ENCODE measurements at regions not wholly inside any gene's neighbourhood (a gene's known extent, or its start where the extent isn't known, plus 50 kb on each side); places are given as distances from the start of the nearest gene placed in this dataset.

- intact Hi-C loops (cut with micrococcal nuclease) = no loop called here
- no peaks in the 10 kb centered on the region for H3K36me3 Mint-ChIP-seq
- no peak overlapping the region for H3K4me3 ChIP-seq (ENCODE audit: low read length)
- WGBS (ENCODE audit: insufficient coverage) = 81% methylated on average over 5 of the region's 5 CpGs
- H3K36me3 ChIP-seq (ENCODE audit: control insufficient read depth, insufficient read depth, low read length) = no peaks in the 10 kb centered on the region
- no peaks in the 10 kb centered on the region for H3K4me1 ChIP-seq (ENCODE audit: control insufficient read depth, insufficient read depth, low read length)
- no peak for TF ChIP-seq CTCF (IDR thresholded peaks at IDR 0.05)
- no peak overlapping the region for H3K27ac ChIP-seq (ENCODE audit: low read length)
- H3K4me1 Mint-ChIP-seq = no peaks in the 10 kb centered on the region
- ATAC-seq (no peak), DNase-seq (no peak)
- H3K27me3 ChIP-seq (ENCODE audit: control insufficient read depth, insufficient read depth, low read length) = no peaks in the 10 kb centered on the region
- H3K27me3 Mint-ChIP-seq (ENCODE audit: low read depth in 2 of 2) = no peaks in the 10 kb centered on the region
- peaks cover 3% of the 10 kb centered on the region for H3K9me3 ChIP-seq (ENCODE audit: control insufficient read depth, insufficient read depth, low read length)
- peaks cover 0 to 4% of the 10 kb centered on the region in 2 donors for H3K9me3 Mint-ChIP-seq
- no peak overlapping the region for H3K27ac Mint-ChIP-seq
- no peak overlapping the region for H3K4me3 Mint-ChIP-seq
Measured at GRCh38 chr17:72492941-72493340, 372.1 kb downstream of the SOX9 start.

- Histone ChIP-seq H3K36me3 (ENCODE audit: control insufficient read depth, insufficient read depth, low read length) (no peaks in the 10 kb centered on the region), H3K4me3 (ENCODE audit: low read length) (no peak overlapping the region), H3K27ac (ENCODE audit: low read length) (no peak overlapping the region), H3K4me1 (ENCODE audit: control insufficient read depth, insufficient read depth, low read length) (no peaks in the 10 kb centered on the region), H3K27me3 (ENCODE audit: control insufficient read depth, insufficient read depth, low read length) (no peaks in the 10 kb centered on the region), H3K9me3 (ENCODE audit: control insufficient read depth, insufficient read depth, low read length) (peaks cover 3% of the 10 kb centered on the region)
- Mint-ChIP-seq H3K27ac (no peak overlapping the region), H3K27me3 (ENCODE audit: low read depth in 2 of 2) (no peaks in the 10 kb centered on the region), H3K36me3 (no peaks in the 10 kb centered on the region), H3K4me3 (no peak overlapping the region), H3K9me3 (peaks cover 0 to 4% of the 10 kb centered on the region in 2 donors), H3K4me1 (no peaks in the 10 kb centered on the region)
- DNase-seq (no peak), ATAC-seq (no peak)
- WGBS (ENCODE audit: insufficient coverage) = 68% methylated on average over 2 of the region's 2 CpGs
- TF ChIP-seq CTCF (IDR thresholded peaks at IDR 0.05) = no peak
- intact Hi-C loops (cut with micrococcal nuclease) = no loop called here
Measured at GRCh38 chr17:72494566-72494965, 373.7 kb downstream of the SOX9 start.

- Histone ChIP-seq H3K4me1 (ENCODE audit: control insufficient read depth, insufficient read depth, low read length) (no peaks in the 10 kb centered on the region), H3K9me3 (ENCODE audit: control insufficient read depth, insufficient read depth, low read length) (no peaks in the 10 kb centered on the region), H3K27me3 (ENCODE audit: control insufficient read depth, insufficient read depth, low read length) (no peaks in the 10 kb centered on the region), H3K36me3 (ENCODE audit: control insufficient read depth, insufficient read depth, low read length) (no peaks in the 10 kb centered on the region), H3K27ac (ENCODE audit: low read length) (no peak overlapping the region), H3K4me3 (ENCODE audit: low read length) (no peak overlapping the region)
- Mint-ChIP-seq H3K36me3 (no peaks in the 10 kb centered on the region), H3K9me3 (peaks cover 0 to 4% of the 10 kb centered on the region in 2 donors), H3K27ac (no peak overlapping the region), H3K27me3 (ENCODE audit: low read depth in 2 of 2) (peaks cover 0 to 2% of the 10 kb centered on the region in 2 donors), H3K4me1 (no peaks in the 10 kb centered on the region), H3K4me3 (no peak overlapping the region)
- ATAC-seq (no peak), DNase-seq (no peak)
- no peak for TF ChIP-seq CTCF (IDR thresholded peaks at IDR 0.05)
- 78% methylated on average over 6 of the region's 6 CpGs for WGBS (ENCODE audit: insufficient coverage)
- intact Hi-C loops (cut with micrococcal nuclease) = no loop called here
Measured at GRCh38 chr17:72496461-72496860, 375.6 kb downstream of the SOX9 start.

- DNase-seq (no peak), ATAC-seq (no peak)
- WGBS (ENCODE audit: insufficient coverage) = 87% methylated on average over 3 of the region's 3 CpGs
- Histone ChIP-seq H3K4me1 (ENCODE audit: control insufficient read depth, insufficient read depth, low read length) (no peaks in the 10 kb centered on the region), H3K9me3 (ENCODE audit: control insufficient read depth, insufficient read depth, low read length) (no peaks in the 10 kb centered on the region), H3K36me3 (ENCODE audit: control insufficient read depth, insufficient read depth, low read length) (no peaks in the 10 kb centered on the region), H3K4me3 (ENCODE audit: low read length) (no peak overlapping the region), H3K27ac (ENCODE audit: low read length) (no peak overlapping the region), H3K27me3 (ENCODE audit: control insufficient read depth, insufficient read depth, low read length) (no peaks in the 10 kb centered on the region)
- peaks cover 2 to 3% of the 10 kb centered on the region in 2 donors for H3K27me3 Mint-ChIP-seq (ENCODE audit: low read depth in 2 of 2)
- no peak overlapping the region for H3K27ac Mint-ChIP-seq
- TF ChIP-seq CTCF (IDR thresholded peaks at IDR 0.05) = no peak
- intact Hi-C loops (cut with micrococcal nuclease) = no loop called here
- no peaks in the 10 kb centered on the region for H3K4me1 Mint-ChIP-seq
- peaks cover 0 to 4% of the 10 kb centered on the region in 2 donors for H3K9me3 Mint-ChIP-seq
- no peaks in the 10 kb centered on the region for H3K36me3 Mint-ChIP-seq
- no peak overlapping the region for H3K4me3 Mint-ChIP-seq
Measured at GRCh38 chr17:72497915-72498314, 377.1 kb downstream of the SOX9 start.

Measured in natural killer cell (primary cell).